Stimulated activated CD4-positive, alpha-beta T cell treated with anti-CD3 and anti-CD28 coated beads, Interleukin-4, amount 100 ng/mL, for 24 hours (primary cell): ENCODE measurements at regions not wholly inside any gene's neighbourhood (a gene's known extent, or its start where the extent isn't known, plus 50 kb on each side); places are given as distances from the start of the nearest gene placed in this dataset.

Source experiments
- DNase-seq: peaks from one replicate; pipeline ENCODE4 v3.0.0-alpha.2; 2020

GRCh38 chr13:104450006-104450405, 1383.8 kb upstream of the SLC10A2 start:
- DNase-seq = no peak

GRCh38 chr13:104447348-104447747, 1381.1 kb upstream of the SLC10A2 start:
- no peak for DNase-seq

GRCh38 chr13:104442536-104442935, 1376.3 kb upstream of the SLC10A2 start:
- no peak for DNase-seq

GRCh38 chr13:104436555-104436954, 1370.3 kb upstream of the SLC10A2 start:
- DNase-seq = no peak

GRCh38 chr13:104431895-104432294, 1365.7 kb upstream of the SLC10A2 start:
- no peak for DNase-seq

GRCh38 chr13:104426435-104426834, 1360.2 kb upstream of the SLC10A2 start:
- DNase-seq = no peak

GRCh38 chr13:104422668-104423067, 1356.5 kb upstream of the SLC10A2 start:
- DNase-seq = no peak

GRCh38 chr13:104416973-104417372, 1350.8 kb upstream of the SLC10A2 start:
- DNase-seq = no peak

GRCh38 chr13:104414771-104415170, 1348.6 kb upstream of the SLC10A2 start:
- DNase-seq = no peak

- DNase-seq = no peak
Observed at GRCh38 chr13:104414181-104414580, 1348.0 kb upstream of the SLC10A2 start.

GRCh38 chr13:104411141-104411765, 1345.0 kb upstream of the SLC10A2 start:
- DNase-seq = no peak

GRCh38 chr13:104408733-104409132, 1342.5 kb upstream of the SLC10A2 start:
- DNase-seq = no peak

GRCh38 chr13:104404325-104404724, 1338.1 kb upstream of the SLC10A2 start:
- no peak for DNase-seq

- no peak for DNase-seq
Observed at GRCh38 chr13:104389691-104390090, 1323.5 kb upstream of the SLC10A2 start.

- DNase-seq = no peak
Observed at GRCh38 chr13:104387510-104387909, 1321.3 kb upstream of the SLC10A2 start.

GRCh38 chr13:104385404-104385803, 1319.2 kb upstream of the SLC10A2 start:
- no peak for DNase-seq

- no peak for DNase-seq
Observed at GRCh38 chr13:104382951-104383350, 1316.7 kb upstream of the SLC10A2 start.

- DNase-seq = no peak
Observed at GRCh38 chr13:104376588-104376987, 1310.4 kb upstream of the SLC10A2 start.

- DNase-seq = no peak
Observed at GRCh38 chr13:104375614-104376013, 1309.4 kb upstream of the SLC10A2 start.

GRCh38 chr13:104372095-104372655, 1306.0 kb upstream of the SLC10A2 start:
- DNase-seq = no peak

- no peak for DNase-seq
Observed at GRCh38 chr13:104365430-104365829, 1299.2 kb upstream of the SLC10A2 start.

GRCh38 chr13:104357672-104358354, 1291.6 kb upstream of the SLC10A2 start:
- no peak for DNase-seq

GRCh38 chr13:104357174-104357573, 1291.0 kb upstream of the SLC10A2 start:
- DNase-seq = no peak

GRCh38 chr13:104355041-104355670, 1288.9 kb upstream of the SLC10A2 start:
- no peak for DNase-seq
